Endothelial cell of umbilical vein (primary cell): ENCODE measurements at regions not wholly inside any gene's neighbourhood (a gene's known extent, or its start where the extent isn't known, plus 50 kb on each side); places are given as distances from the start of the nearest gene placed in this dataset.

Source experiments
- BruUV-seq: library from RNA; stranded (reverse); fragments of 400-500 nt; replicated peaks from 2 replicates; lab custom pipeline; 2021; lab: Mats Ljungman, UMichigan
- CTCF ChIA-PET: fragments of 300-600, 350-600 bp; sonication (Branson Sonifier 250); formaldehyde crosslinking; loops from one replicate; lab custom pipeline; 2021; ENCODE audit warnings: antibody characterized with exemption, inconsistent platforms; lab: Charles Lee
- POLR2A ChIA-PET: fragments of 300-600, 350-600 bp; sonication (Branson Sonifier 250); formaldehyde crosslinking; loops from one replicate; lab custom pipeline; 2021; ENCODE audit warnings: antibody characterized with exemption, inconsistent platforms; lab: Charles Lee
- DNase-seq: peaks from one replicate; pipeline ENCODE4 v3.0.0-alpha.2; 2011; ENCODE audit warnings: low read depth, low spot score
- FAIRE-seq: peaks from 2 replicates; lab custom pipeline; 2011; peaks lifted over from hg19 to GRCh38; lab: Jason Lieb, UNC
- H2AFZ ChIP-seq: 2 replicates; pipeline ENCODE4 v1.6.0; 2012; ENCODE audit warnings: low read depth, low read length, control low read depth, inconsistent platforms
- H3K27ac ChIP-seq: 2 replicates; pipeline ENCODE4 v1.5.1; 2011; ENCODE audit warnings: low read depth, mild to moderate bottlenecking, control low read depth, low read length, moderate library complexity; ENCODE audit not compliant: insufficient read depth
- H3K27me3 ChIP-seq, 2 experiments: 2 replicates each; pipeline versions ENCODE4 v1.6.0 to v1.6.1; 2011; ENCODE audit warnings: low read length in 2 of 2, mixed read lengths in 1 of 2; ENCODE audit not compliant: control insufficient read depth in 2 of 2, insufficient read depth in 2 of 2
- H3K36me3 ChIP-seq, 2 experiments: 2 replicates in 1 of 2; 3 replicates in 1 of 2; pipeline ENCODE4 v1.5.1; 2011; ENCODE audit warnings: low read length in 2 of 2, mild to moderate bottlenecking in 1 of 2, moderate library complexity in 1 of 2; ENCODE audit not compliant: control insufficient read depth in 2 of 2, insufficient read depth in 2 of 2; ENCODE audit errors: extremely low read depth in 1 of 2
- H3K4me1 ChIP-seq: 3 replicates; pipeline ENCODE4 v1.5.1; 2011; ENCODE audit warnings: mild to moderate bottlenecking, low read length; ENCODE audit not compliant: control insufficient read depth, insufficient read depth; ENCODE audit errors: extremely low read depth
- H3K4me2 ChIP-seq: 2 replicates; pipeline ENCODE4 v1.6.1; 2011; ENCODE audit warnings: low read length, control low read depth, mixed read lengths; ENCODE audit not compliant: insufficient read depth
- H3K4me3 ChIP-seq, 3 experiments: fragments of 200-600 bp in 1 of 3; sonication (generic), shearing (Covaris generic) in 1 of 3; replicated peaks in 1 of 3; 2 replicates each; pipeline ENCODE4 v1.5.1; 2011 to 2016; ENCODE audit warnings: control low read depth in 3 of 3, low read length in 3 of 3, mild to moderate bottlenecking in 2 of 3, inconsistent platforms in 1 of 3, low read depth in 1 of 3, moderate library complexity in 1 of 3; ENCODE audit not compliant: insufficient read depth in 1 of 3
- H3K79me2 ChIP-seq: 2 replicates; pipeline ENCODE4 v1.6.0; 2012; ENCODE audit warnings: low read length, inconsistent platforms; ENCODE audit not compliant: control insufficient read depth, insufficient read depth
- H3K9ac ChIP-seq: replicated peaks from 2 replicates; pipeline ENCODE3; 2011; ENCODE audit warnings: low read length, control low read depth; ENCODE audit not compliant: insufficient read depth; ENCODE audit errors: extremely low read depth
- H3K9me1 ChIP-seq: replicated peaks from 3 replicates; pipeline ENCODE4 v1.6.0; 2011; ENCODE audit warnings: mild to moderate bottlenecking, low read length; ENCODE audit not compliant: control insufficient read depth, insufficient read depth; ENCODE audit errors: extremely low read depth
- H3K9me3 ChIP-seq: replicated peaks from 2 replicates; pipeline ENCODE4 v1.5.1; 2012; ENCODE audit warnings: low read length, inconsistent platforms; ENCODE audit not compliant: control insufficient read depth, insufficient read depth
- H4K20me1 ChIP-seq: replicated peaks from 2 replicates; pipeline ENCODE3; 2011; ENCODE audit warnings: mild to moderate bottlenecking, low read length; ENCODE audit not compliant: control insufficient read depth, insufficient read depth; ENCODE audit errors: extremely low read depth
- CTCF ChIP-seq, 2 donors: IDR thresholded peaks; 1 replicate in 1 of 2; 2 replicates in 1 of 2; pipeline ENCODE4 v1.5.1; 2011; ENCODE audit warnings: low read length in 2 of 2, mild to moderate bottlenecking in 2 of 2, moderate library complexity in 2 of 2, control low read depth in 1 of 2, inconsistent platforms in 1 of 2, low read depth in 1 of 2; ENCODE audit not compliant: insufficient read depth in 1 of 2; ENCODE audit errors: extremely low read depth in 1 of 2
- EZH2 ChIP-seq: IDR thresholded peaks from 2 replicates; pipeline ENCODE4 v1.6.1; 2012; ENCODE audit warnings: borderline replicate concordance, low read depth, mild to moderate bottlenecking, moderate library complexity, low read length, inconsistent platforms; ENCODE audit not compliant: severe bottlenecking
- FOS ChIP-seq: IDR thresholded peaks from 2 replicates; pipeline ENCODE4 v1.6.1; 2011; ENCODE audit warnings: mild to moderate bottlenecking, low read length, moderate library complexity, borderline replicate concordance; ENCODE audit not compliant: insufficient read depth
- GATA2 ChIP-seq: IDR thresholded peaks from 2 replicates; pipeline ENCODE4 v1.7.0; 2011; ENCODE audit warnings: low read depth, mild to moderate bottlenecking, moderate library complexity, mixed read lengths, low read length; ENCODE audit not compliant: insufficient read length, insufficient read depth
- JUN ChIP-seq: IDR thresholded peaks from 2 replicates; pipeline ENCODE4 v1.6.1; 2011; ENCODE audit warnings: borderline replicate concordance, low read depth; ENCODE audit not compliant: insufficient read length, insufficient read depth
- MAX ChIP-seq: IDR thresholded peaks from 2 replicates; pipeline ENCODE4 v1.6.1; 2011; ENCODE audit not compliant: insufficient read depth, insufficient read length
- MYC ChIP-seq: IDR thresholded peaks from one replicate; pipeline ENCODE4 v1.6.1; 2011; ENCODE audit warnings: mild to moderate bottlenecking, low read depth, low read length
- POLR2AphosphoS5 ChIP-seq: IDR thresholded peaks from 2 replicates; pipeline ENCODE4 v1.6.1; 2012; ENCODE audit warnings: low read depth, mild to moderate bottlenecking, control low read depth, low read length, moderate library complexity; ENCODE audit not compliant: insufficient read depth
- dilution Hi-C: fragments of 300-500 bp; cut with MboI; formaldehyde crosslinking; loops from one replicate; pipeline ENCODE4 v1.15.0; 2019; ENCODE audit warnings: low sequenced_read_pairs; ENCODE audit not compliant: extremely low pct_ligation_motif_present
- intact Hi-C: fragments of 100-400 bp; cut with micrococcal nuclease; formaldehyde crosslinking; loops from one replicate; pipeline ENCODE4 v1.10.0; 2022

GRCh38 chr2:37800176-37800858, 124.8 kb upstream of the RMDN2 start:
- intact Hi-C loops (no loop called here), dilution Hi-C loops (no loop called here)
- no peak overlapping the region for H2AFZ ChIP-seq
- H3K27ac ChIP-seq: no peak overlapping the region
- no peak overlapping the region for H3K4me2 ChIP-seq
- H3K4me1 ChIP-seq: no peaks in the 10 kb centered on the region
- FAIRE-seq: no peak
- no peaks in the 10 kb centered on the region for H3K9me1 ChIP-seq
- H3K79me2 ChIP-seq: no peaks in the 10 kb centered on the region
- no peaks in the 10 kb centered on the region for H3K27me3 ChIP-seq
- BruUV-seq: no TSS peak
- no peaks in the 10 kb centered on the region for H3K9me3 ChIP-seq
- ChIA-PET POLR2A (no interaction called here), CTCF (interaction anchor here (1.8 kb wide), 1 partner anchor 10 kb away, joined by 5 read pairs; no protein-coding TSS in a partner anchor)
- no peaks in the 10 kb centered on the region for H3K36me3 ChIP-seq
- H4K20me1 ChIP-seq: no peaks in the 10 kb centered on the region
- no peak for DNase-seq
- no peak overlapping the region for H3K9ac ChIP-seq
- TF ChIP-seq FOS: no peak
- no peak for TF ChIP-seq CTCF (IDR thresholded peaks at IDR 0.05; ENCODE audit: extremely low read depth in 1 of 2, insufficient read depth in 1 of 2, low read depth in 1 of 2, low read length in 2 of 2)
- TF ChIP-seq MYC: no peak
- TF ChIP-seq POLR2AphosphoS5: no peak
- no peak for TF ChIP-seq EZH2
- no peak for TF ChIP-seq JUN
- no peak for TF ChIP-seq GATA2
- TF ChIP-seq MAX: no peak
- no peak overlapping the region for H3K4me3 ChIP-seq
